GM23338 (cell line): ENCODE measurements at regions not wholly inside any gene's neighbourhood (a gene's known extent, or its start where the extent isn't known, plus 50 kb on each side); places are given as distances from the start of the nearest gene placed in this dataset.

ENCODE experiments used
- NANOG ChIP-seq: IDR thresholded peaks from 2 replicates; pipeline ENCODE4 v1.6.1; 2016; ENCODE audit warnings: antibody characterized with exemption, borderline replicate concordance
- STAT1 ChIP-seq: IDR thresholded peaks from one replicate; pipeline ENCODE4 v1.6.1; 2016; ENCODE audit warnings: antibody characterized with exemption; ENCODE audit not compliant: unreplicated experiment
- ZNF114 ChIP-seq: fragments of 250-450 bp; sonication (Bioruptor Pico); IDR thresholded peaks from 2 replicates; pipeline ENCODE4 v1.5.0; 2020; ENCODE audit warnings: mild to moderate bottlenecking, moderate library complexity
- ZNF331 ChIP-seq: fragments of 250-450 bp; sonication (Bioruptor Pico); IDR thresholded peaks from 2 replicates; pipeline ENCODE4 v1.5.0; 2020; ENCODE audit warnings: low read depth, mild to moderate bottlenecking, moderate library complexity
- TF ChIP-seq, protein P1 (sequence below): fragments of 250-450 bp; sonication (Bioruptor Pico); IDR thresholded peaks from 2 replicates; pipeline ENCODE4 v1.5.0; 2020; ENCODE audit warnings: mild to moderate bottlenecking, moderate library complexity
- TF ChIP-seq, protein P2 (sequence below): IDR thresholded peaks from one replicate; pipeline ENCODE4 v1.6.1; 2018; ENCODE audit warnings: antibody characterized with exemption; ENCODE audit not compliant: unreplicated experiment

DNA sequence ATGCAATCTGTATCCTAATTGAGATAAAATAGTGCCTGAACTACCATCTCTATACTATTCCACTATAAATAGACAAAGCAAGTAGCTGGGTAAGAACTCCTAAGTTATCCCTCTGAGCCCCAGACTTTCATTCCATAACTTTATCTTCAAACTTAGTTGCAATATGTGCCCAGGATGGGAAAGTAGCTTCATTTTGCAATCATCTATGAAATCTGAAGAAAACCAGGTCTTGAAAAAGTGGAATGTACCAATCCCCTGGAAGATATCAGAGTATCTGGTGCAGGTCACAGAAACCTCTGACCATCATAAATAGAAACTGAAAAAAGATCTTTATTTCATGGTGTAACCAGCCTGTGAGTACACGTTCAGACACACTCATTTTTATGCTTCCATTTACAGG lies 78.1 kb upstream of the TMEM178A start (continued):
- TF ChIP-seq, protein P1, sequence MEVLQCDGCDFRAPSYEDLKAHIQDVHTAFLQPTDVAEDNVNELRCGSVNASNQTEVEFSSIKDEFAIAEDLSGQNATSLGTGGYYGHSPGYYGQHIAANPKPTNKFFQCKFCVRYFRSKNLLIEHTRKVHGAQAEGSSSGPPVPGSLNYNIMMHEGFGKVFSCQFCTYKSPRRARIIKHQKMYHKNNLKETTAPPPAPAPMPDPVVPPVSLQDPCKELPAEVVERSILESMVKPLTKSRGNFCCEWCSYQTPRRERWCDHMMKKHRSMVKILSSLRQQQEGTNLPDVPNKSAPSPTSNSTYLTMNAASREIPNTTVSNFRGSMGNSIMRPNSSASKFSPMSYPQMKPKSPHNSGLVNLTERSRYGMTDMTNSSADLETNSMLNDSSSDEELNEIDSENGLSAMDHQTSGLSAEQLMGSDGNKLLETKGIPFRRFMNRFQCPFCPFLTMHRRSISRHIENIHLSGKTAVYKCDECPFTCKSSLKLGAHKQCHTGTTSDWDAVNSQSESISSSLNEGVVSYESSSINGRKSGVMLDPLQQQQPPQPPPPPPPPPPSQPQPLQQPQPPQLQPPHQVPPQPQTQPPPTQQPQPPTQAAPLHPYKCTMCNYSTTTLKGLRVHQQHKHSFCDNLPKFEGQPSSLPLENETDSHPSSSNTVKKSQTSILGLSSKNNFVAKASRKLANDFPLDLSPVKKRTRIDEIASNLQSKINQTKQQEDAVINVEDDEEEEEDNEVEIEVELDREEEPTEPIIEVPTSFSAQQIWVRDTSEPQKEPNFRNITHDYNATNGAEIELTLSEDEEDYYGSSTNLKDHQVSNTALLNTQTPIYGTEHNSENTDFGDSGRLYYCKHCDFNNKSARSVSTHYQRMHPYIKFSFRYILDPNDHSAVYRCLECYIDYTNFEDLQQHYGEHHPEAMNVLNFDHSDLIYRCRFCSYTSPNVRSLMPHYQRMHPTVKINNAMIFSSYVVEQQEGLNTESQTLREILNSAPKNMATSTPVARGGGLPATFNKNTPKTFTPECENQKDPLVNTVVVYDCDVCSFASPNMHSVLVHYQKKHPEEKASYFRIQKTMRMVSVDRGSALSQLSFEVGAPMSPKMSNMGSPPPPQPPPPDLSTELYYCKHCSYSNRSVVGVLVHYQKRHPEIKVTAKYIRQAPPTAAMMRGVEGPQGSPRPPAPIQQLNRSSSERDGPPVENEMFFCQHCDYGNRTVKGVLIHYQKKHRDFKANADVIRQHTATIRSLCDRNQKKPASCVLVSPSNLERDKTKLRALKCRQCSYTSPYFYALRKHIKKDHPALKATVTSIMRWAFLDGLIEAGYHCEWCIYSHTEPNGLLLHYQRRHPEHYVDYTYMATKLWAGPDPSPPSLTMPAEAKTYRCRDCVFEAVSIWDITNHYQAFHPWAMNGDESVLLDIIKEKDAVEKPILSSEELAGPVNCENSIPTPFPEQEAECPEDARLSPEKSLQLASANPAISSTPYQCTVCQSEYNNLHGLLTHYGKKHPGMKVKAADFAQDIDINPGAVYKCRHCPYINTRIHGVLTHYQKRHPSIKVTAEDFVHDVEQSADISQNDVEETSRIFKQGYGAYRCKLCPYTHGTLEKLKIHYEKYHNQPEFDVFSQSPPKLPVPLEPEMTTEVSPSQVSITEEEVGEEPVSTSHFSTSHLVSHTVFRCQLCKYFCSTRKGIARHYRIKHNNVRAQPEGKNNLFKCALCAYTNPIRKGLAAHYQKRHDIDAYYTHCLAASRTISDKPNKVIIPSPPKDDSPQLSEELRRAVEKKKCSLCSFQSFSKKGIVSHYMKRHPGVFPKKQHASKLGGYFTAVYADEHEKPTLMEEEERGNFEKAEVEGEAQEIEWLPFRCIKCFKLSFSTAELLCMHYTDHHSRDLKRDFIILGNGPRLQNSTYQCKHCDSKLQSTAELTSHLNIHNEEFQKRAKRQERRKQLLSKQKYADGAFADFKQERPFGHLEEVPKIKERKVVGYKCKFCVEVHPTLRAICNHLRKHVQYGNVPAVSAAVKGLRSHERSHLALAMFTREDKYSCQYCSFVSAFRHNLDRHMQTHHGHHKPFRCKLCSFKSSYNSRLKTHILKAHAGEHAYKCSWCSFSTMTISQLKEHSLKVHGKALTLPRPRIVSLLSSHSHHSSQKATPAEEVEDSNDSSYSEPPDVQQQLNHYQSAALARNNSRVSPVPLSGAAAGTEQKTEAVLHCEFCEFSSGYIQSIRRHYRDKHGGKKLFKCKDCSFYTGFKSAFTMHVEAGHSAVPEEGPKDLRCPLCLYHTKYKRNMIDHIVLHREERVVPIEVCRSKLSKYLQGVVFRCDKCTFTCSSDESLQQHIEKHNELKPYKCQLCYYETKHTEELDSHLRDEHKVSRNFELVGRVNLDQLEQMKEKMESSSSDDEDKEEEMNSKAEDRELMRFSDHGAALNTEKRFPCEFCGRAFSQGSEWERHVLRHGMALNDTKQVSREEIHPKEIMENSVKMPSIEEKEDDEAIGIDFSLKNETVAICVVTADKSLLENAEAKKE: no peak
- TF ChIP-seq NANOG: no peak
- TF ChIP-seq STAT1: no peak
- TF ChIP-seq, protein P2, sequence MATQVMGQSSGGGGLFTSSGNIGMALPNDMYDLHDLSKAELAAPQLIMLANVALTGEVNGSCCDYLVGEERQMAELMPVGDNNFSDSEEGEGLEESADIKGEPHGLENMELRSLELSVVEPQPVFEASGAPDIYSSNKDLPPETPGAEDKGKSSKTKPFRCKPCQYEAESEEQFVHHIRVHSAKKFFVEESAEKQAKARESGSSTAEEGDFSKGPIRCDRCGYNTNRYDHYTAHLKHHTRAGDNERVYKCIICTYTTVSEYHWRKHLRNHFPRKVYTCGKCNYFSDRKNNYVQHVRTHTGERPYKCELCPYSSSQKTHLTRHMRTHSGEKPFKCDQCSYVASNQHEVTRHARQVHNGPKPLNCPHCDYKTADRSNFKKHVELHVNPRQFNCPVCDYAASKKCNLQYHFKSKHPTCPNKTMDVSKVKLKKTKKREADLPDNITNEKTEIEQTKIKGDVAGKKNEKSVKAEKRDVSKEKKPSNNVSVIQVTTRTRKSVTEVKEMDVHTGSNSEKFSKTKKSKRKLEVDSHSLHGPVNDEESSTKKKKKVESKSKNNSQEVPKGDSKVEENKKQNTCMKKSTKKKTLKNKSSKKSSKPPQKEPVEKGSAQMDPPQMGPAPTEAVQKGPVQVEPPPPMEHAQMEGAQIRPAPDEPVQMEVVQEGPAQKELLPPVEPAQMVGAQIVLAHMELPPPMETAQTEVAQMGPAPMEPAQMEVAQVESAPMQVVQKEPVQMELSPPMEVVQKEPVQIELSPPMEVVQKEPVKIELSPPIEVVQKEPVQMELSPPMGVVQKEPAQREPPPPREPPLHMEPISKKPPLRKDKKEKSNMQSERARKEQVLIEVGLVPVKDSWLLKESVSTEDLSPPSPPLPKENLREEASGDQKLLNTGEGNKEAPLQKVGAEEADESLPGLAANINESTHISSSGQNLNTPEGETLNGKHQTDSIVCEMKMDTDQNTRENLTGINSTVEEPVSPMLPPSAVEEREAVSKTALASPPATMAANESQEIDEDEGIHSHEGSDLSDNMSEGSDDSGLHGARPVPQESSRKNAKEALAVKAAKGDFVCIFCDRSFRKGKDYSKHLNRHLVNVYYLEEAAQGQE: no peak
- no peak for TF ChIP-seq ZNF114 (CRISPR knock-in tag)
- TF ChIP-seq ZNF331 (CRISPR knock-in tag): no peak
